IMR-90 (cell line): ENCODE measurements at regions not wholly inside any gene's neighbourhood (a gene's known extent, or its start where the extent isn't known, plus 50 kb on each side); places are given as distances from the start of the nearest gene placed in this dataset.

Experiments
- ATAC-seq: fragments of 200-7000 bp; cut with Tn5 transposase; 2 replicates; pipeline ENCODE4 v1.9.1; 2020; ENCODE audit warnings: low read depth, mild to moderate bottlenecking, moderate library complexity
- BruUV-seq: library from RNA; stranded (reverse); fragments of 400-500 nt; replicated peaks from 2 replicates; lab custom pipeline; 2021; lab: Mats Ljungman, UMichigan
- CTCF ChIA-PET: fragments of 300-600 bp; formaldehyde crosslinking; extraction: SDS; loops from one replicate; lab custom pipeline; 2021; ENCODE audit warnings: antibody characterized with exemption; lab: Yijun Ruan, JAX
- POLR2A ChIA-PET: fragments of 300-600 bp; sonication (Branson Sonifier 250); formaldehyde crosslinking; loops from one replicate; lab custom pipeline; 2022; ENCODE audit warnings: antibody characterized with exemption; ENCODE audit not compliant: unreplicated experiment; lab: Charles Lee
- DNase-seq: peaks from one replicate; pipeline ENCODE4 v3.0.0; 2013
- H2AFZ ChIP-seq: replicated peaks from 2 replicates; pipeline ENCODE3; 2013; ENCODE audit warnings: low read length, mild to moderate bottlenecking; ENCODE audit not compliant: poor library complexity
- H2AK5ac ChIP-seq: 2 replicates; pipeline ENCODE4 v1.6.1; 2013; ENCODE audit warnings: low read depth, low read length, inconsistent platforms
- H2AK9ac ChIP-seq: replicated peaks from 2 replicates; pipeline ENCODE3; 2013; ENCODE audit warnings: mild to moderate bottlenecking, low read depth, low read length, moderate library complexity; ENCODE audit not compliant: poor library complexity
- H2BK120ac ChIP-seq: 2 replicates; pipeline ENCODE4 v1.6.1; 2013; ENCODE audit warnings: low read depth, low read length, inconsistent platforms
- H2BK15ac ChIP-seq: 3 replicates; pipeline ENCODE4 v1.6.1; 2013; ENCODE audit warnings: low read depth, low read length, inconsistent platforms
- H2BK20ac ChIP-seq: 2 replicates; pipeline ENCODE4 v1.6.1; 2013; ENCODE audit warnings: low read depth, mild to moderate bottlenecking, inconsistent platforms, low read length, moderate library complexity
- H2BK5ac ChIP-seq: 2 replicates; pipeline ENCODE4 v1.6.1; 2013; ENCODE audit warnings: mild to moderate bottlenecking, low read depth, low read length, inconsistent platforms; ENCODE audit not compliant: poor library complexity, severe bottlenecking
- H3K14ac ChIP-seq: replicated peaks from 2 replicates; pipeline ENCODE4 v1.6.1; 2013; ENCODE audit warnings: low read depth, low read length, inconsistent platforms
- H3K18ac ChIP-seq: 2 replicates; pipeline ENCODE4 v1.6.1; 2013; ENCODE audit warnings: low read depth, low read length, control low read depth
- H3K23ac ChIP-seq: 2 replicates; pipeline ENCODE4 v1.6.1; 2013; ENCODE audit warnings: low read depth, low read length, inconsistent platforms
- H3K27ac ChIP-seq: 2 replicates; pipeline ENCODE4 v1.5.1; 2013; ENCODE audit warnings: mild to moderate bottlenecking, control low read depth, low read length; ENCODE audit not compliant: insufficient read depth
- H3K27me3 ChIP-seq: 2 replicates; pipeline ENCODE4 v1.6.1; 2013; ENCODE audit warnings: low read length; ENCODE audit not compliant: control insufficient read depth, insufficient read depth
- H3K36me3 ChIP-seq: 2 replicates; pipeline ENCODE4 v1.6.1; 2013; ENCODE audit warnings: low read length, mixed read lengths; ENCODE audit not compliant: control insufficient read depth, insufficient read depth
- H3K4ac ChIP-seq: 2 replicates; pipeline ENCODE4 v1.6.1; 2013; ENCODE audit warnings: low read depth, low read length, inconsistent platforms
- H3K4me1 ChIP-seq: 2 replicates; pipeline ENCODE4 v1.6.1; 2013; ENCODE audit warnings: low read length, mixed read lengths; ENCODE audit not compliant: control insufficient read depth, insufficient read depth
- H3K4me2 ChIP-seq: 2 replicates; pipeline ENCODE4 v1.6.1; 2013; ENCODE audit warnings: low read depth, mild to moderate bottlenecking, control low read depth, low read length, moderate library complexity
- H3K4me3 ChIP-seq: 2 replicates; pipeline ENCODE4 v1.5.1; 2013; ENCODE audit warnings: low read depth, mild to moderate bottlenecking, control low read depth, low read length, moderate library complexity; ENCODE audit not compliant: insufficient read depth
- H3K56ac ChIP-seq: 2 replicates; pipeline ENCODE4 v1.6.1; 2013; ENCODE audit warnings: low read length, inconsistent platforms; ENCODE audit not compliant: insufficient read depth; ENCODE audit errors: extremely low read depth
- H3K79me1 ChIP-seq, 2 experiments: 2 replicates each; pipeline ENCODE4 v1.6.1; 2013; ENCODE audit warnings: low read length in 2 of 2, inconsistent platforms in 1 of 2, low read depth in 1 of 2
- H3K9ac ChIP-seq: 2 replicates; pipeline ENCODE4 v1.6.1; 2013; ENCODE audit warnings: low read depth, low read length, control low read depth
- H3K9me1 ChIP-seq: 2 replicates; pipeline ENCODE4 v1.6.1; 2013; ENCODE audit warnings: low read length, inconsistent platforms; ENCODE audit not compliant: insufficient read depth
- H3K9me3 ChIP-seq: 2 replicates; pipeline ENCODE4 v1.6.1; 2013; ENCODE audit warnings: low read length; ENCODE audit not compliant: control insufficient read depth, insufficient read depth
- H4K20me1 ChIP-seq: 2 replicates; pipeline ENCODE4 v1.6.1; 2013; ENCODE audit warnings: low read length, inconsistent platforms; ENCODE audit not compliant: insufficient read depth
- H4K5ac ChIP-seq: 2 replicates; pipeline ENCODE4 v1.6.1; 2013; ENCODE audit warnings: mild to moderate bottlenecking, low read depth, low read length, control low read depth
- H4K8ac ChIP-seq, 2 experiments: 2 replicates each; pipeline ENCODE4 v1.6.1; 2013; ENCODE audit warnings: low read depth in 2 of 2, low read length in 2 of 2, control low read depth in 1 of 2, inconsistent platforms in 1 of 2
- H4K91ac ChIP-seq: 2 replicates; pipeline ENCODE4 v1.6.1; 2013; ENCODE audit warnings: low read depth, low read length, inconsistent platforms; ENCODE audit not compliant: insufficient read depth
- BHLHE40 ChIP-seq: fragments of 150-350 bp; IDR thresholded peaks from 2 replicates; pipeline ENCODE4 v1.6.1; 2016; ENCODE audit warnings: mild to moderate bottlenecking, low read depth, low read length
- CEBPB ChIP-seq: IDR thresholded peaks from 2 replicates; pipeline ENCODE4 v1.6.1; 2012; ENCODE audit warnings: low read depth, low read length, improper control_type of control experiment
- CTCF ChIP-seq: conservative IDR thresholded peaks from 2 replicates; pipeline ENCODE4 v1.5.1; 2012; ENCODE audit warnings: mild to moderate bottlenecking, low read depth, low read length, improper control_type of control experiment
- ELK1 ChIP-seq: fragments of 150-350 bp; IDR thresholded peaks from 2 replicates; pipeline ENCODE4 v1.6.1; 2016; ENCODE audit warnings: low read depth, mild to moderate bottlenecking, low read length, moderate library complexity, borderline replicate concordance
- FOS ChIP-seq: fragments of 150-350 bp; IDR thresholded peaks from 2 replicates; pipeline ENCODE4 v1.6.1; 2016; ENCODE audit warnings: low read depth, low read length
- MAFK ChIP-seq: IDR thresholded peaks from 2 replicates; pipeline ENCODE4 v1.6.1; 2012; ENCODE audit warnings: low read depth, low read length, improper control_type of control experiment
- MAZ ChIP-seq: IDR thresholded peaks from 2 replicates; pipeline ENCODE4 v1.6.1; 2012; ENCODE audit warnings: low read depth, mild to moderate bottlenecking, low read length, improper control_type of control experiment, moderate library complexity, borderline replicate concordance
- NFE2L2 ChIP-seq: fragments of 150-350 bp; IDR thresholded peaks from 2 replicates; pipeline ENCODE4 v1.6.1; 2016; ENCODE audit warnings: low read depth, mild to moderate bottlenecking, low read length
- SMC3 ChIP-seq: fragments of 150-350 bp; IDR thresholded peaks from 2 replicates; pipeline ENCODE4 v1.6.1; 2016; ENCODE audit warnings: low read depth, mild to moderate bottlenecking, antibody characterized with exemption, low read length, moderate library complexity
- WGBS, 2 experiments: methylation state at CpG; one replicate each; pipeline versions ENCODE4 v1.1.5 to v1.1.7; 2013; ENCODE audit warnings: missing lambda C conversion rate in 2 of 2; ENCODE audit not compliant: insufficient read length in 1 of 2; ENCODE audit errors: extremely low coverage in 2 of 2; 5-methylcytosine and 5-hydroxymethylcytosine counted together
- dilution Hi-C: fragments of 300-500 bp; cut with HindIII; formaldehyde crosslinking; loops from one replicate; pipeline ENCODE4 v1.14.3; 2018; ENCODE audit warnings: low sequenced_read_pairs; ENCODE audit not compliant: unreplicated experiment
- in situ Hi-C: fragments of 300-500 bp; cut with MboI; formaldehyde crosslinking; loops from 3 replicates; pipeline ENCODE4 v1.14.3; 2019; ENCODE audit warnings: low sequenced_read_pairs, inconsistent platforms, mixed read lengths
- intact Hi-C: fragments of 100-400 bp; cut with micrococcal nuclease; formaldehyde crosslinking; loops from 2 replicates; pipeline ENCODE4 v1.10.0; 2022

DNA sequence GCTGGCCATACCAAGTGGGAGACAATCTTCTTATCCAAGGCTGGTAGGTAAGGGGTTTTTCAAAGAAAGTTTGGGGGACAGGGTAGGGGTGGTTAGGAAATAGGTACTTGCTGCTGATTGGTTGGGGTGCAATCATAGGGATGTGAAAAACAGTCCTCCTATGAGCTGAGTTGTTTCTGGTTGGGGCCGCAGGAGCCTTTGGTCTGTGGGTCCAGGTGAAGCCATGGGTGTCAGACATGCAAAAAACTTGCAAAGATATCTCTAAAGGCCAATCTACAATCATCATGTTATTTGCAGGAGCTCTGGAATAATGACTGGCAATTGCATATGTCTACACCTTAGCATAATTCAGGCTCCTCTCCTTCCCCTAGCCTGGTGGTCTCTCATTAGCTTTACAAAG, 982.3 kb downstream of the DIPK2A start:
- H2BK5ac ChIP-seq, result no peak overlapping the region
- H2AFZ ChIP-seq, result no peak overlapping the region
- ATAC-seq (no peak), DNase-seq (no peak)
- no peak overlapping the region for H3K14ac ChIP-seq
- no peak overlapping the region for H2BK120ac ChIP-seq
- H3K56ac ChIP-seq, result no peak overlapping the region
- H3K4me1 ChIP-seq, result no peaks in the 10 kb centered on the region
- no peak overlapping the region for H3K4me3 ChIP-seq
- H3K4me2 ChIP-seq, result no peak overlapping the region
- H2BK20ac ChIP-seq, result no peak overlapping the region
- H3K27ac ChIP-seq, result no peak overlapping the region
- H3K9ac ChIP-seq, result no peak overlapping the region
- no peak overlapping the region for H3K18ac ChIP-seq
- no peaks in the 10 kb centered on the region for H4K20me1 ChIP-seq
- H2AK5ac ChIP-seq, result no peak overlapping the region
- H4K91ac ChIP-seq, result no peak overlapping the region
- no peak overlapping the region for H3K4ac ChIP-seq
- BruUV-seq, result no TSS peak
- H2BK15ac ChIP-seq, result no peak overlapping the region
- WGBS, 2 experiments, result no CpG with 5 or more reads among the region's 1 CpG
- no peaks in the 10 kb centered on the region for H3K27me3 ChIP-seq
- in situ Hi-C loops (no loop called here), intact Hi-C loops (no loop called here), dilution Hi-C loops (no loop called here)
- POLR2A ChIA-PET, result no interaction called here
- H3K36me3 ChIP-seq, result no peaks in the 10 kb centered on the region
- no peaks in the 10 kb centered on the region for H3K9me1 ChIP-seq
- no peak overlapping the region for H4K8ac ChIP-seq
- H3K9me3 ChIP-seq, result no peaks in the 10 kb centered on the region
- H3K79me1 ChIP-seq, result no peaks in the 10 kb centered on the region
- CTCF ChIA-PET, result no interaction called here
- TF ChIP-seq NFE2L2 (no peak), FOS (no peak), BHLHE40 (no peak), MAZ (no peak), SMC3 (no peak), CTCF (no peak), ELK1 (no peak), CEBPB (no peak), MAFK (no peak)
- no peak overlapping the region for H2AK9ac ChIP-seq
- no peak overlapping the region for H3K23ac ChIP-seq
- H4K5ac ChIP-seq, result no peak overlapping the region
